ENCODE measurements at regions not wholly inside any gene's neighbourhood (a gene's known extent, or its start where the extent isn't known, plus 50 kb on each side); places are given as distances from the start of the nearest gene placed in this dataset.

DNA sequence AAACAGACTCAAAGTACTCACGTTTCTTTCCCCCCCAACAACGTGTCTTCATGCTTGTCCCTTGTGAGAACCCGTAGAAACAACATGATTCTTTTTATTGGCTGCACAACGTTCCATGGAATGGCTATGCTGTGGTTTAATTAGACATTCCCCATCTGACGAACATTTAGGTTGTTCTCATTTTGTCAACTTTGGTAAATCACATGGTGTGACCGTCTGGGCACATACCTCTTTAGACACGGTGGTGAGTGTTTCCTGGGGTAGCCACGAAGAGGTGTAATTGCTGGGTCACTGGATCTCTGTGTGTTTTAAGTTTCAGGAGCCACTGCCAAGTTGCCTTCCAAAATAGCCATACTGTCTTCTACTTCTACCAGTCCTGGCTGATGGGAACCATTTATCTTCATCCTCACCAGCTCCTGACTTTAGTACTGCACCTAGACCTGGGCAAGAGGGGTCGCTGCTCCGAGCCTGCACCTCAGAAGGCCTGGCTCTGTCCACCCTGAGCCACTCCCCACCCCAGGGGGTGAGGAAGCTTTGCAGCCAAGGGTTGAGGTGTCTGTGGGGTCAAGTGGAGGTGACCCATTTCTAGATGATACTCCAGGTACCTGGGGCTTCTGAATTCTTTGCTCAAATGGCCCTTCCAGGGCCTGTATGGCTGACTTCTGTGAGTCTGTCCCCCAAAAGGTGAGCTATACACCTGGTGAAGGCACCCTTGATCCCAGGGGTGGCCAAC lies 84.7 kb downstream of the IRX5 start:
- Mint-ChIP-seq H3K4me3 (no peak overlapping the region), H3K27ac (no peak overlapping the region), H3K9me3 (peaks cover 7% of the 10 kb centered on the region), H3K27me3 (ENCODE audit: low read depth) (peaks cover 22% of the 10 kb centered on the region), H3K36me3 (no peaks in the 10 kb centered on the region), H3K4me1 (peaks cover 3% of the 10 kb centered on the region)
- TF ChIP-seq, protein P1, sequence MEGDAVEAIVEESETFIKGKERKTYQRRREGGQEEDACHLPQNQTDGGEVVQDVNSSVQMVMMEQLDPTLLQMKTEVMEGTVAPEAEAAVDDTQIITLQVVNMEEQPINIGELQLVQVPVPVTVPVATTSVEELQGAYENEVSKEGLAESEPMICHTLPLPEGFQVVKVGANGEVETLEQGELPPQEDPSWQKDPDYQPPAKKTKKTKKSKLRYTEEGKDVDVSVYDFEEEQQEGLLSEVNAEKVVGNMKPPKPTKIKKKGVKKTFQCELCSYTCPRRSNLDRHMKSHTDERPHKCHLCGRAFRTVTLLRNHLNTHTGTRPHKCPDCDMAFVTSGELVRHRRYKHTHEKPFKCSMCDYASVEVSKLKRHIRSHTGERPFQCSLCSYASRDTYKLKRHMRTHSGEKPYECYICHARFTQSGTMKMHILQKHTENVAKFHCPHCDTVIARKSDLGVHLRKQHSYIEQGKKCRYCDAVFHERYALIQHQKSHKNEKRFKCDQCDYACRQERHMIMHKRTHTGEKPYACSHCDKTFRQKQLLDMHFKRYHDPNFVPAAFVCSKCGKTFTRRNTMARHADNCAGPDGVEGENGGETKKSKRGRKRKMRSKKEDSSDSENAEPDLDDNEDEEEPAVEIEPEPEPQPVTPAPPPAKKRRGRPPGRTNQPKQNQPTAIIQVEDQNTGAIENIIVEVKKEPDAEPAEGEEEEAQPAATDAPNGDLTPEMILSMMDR (IDR thresholded peaks at IDR 0.05; ENCODE audit: unreplicated experiment) = no peak
- no peak for DNase-seq (ENCODE audit: low spot score in 2 of 2, unreplicated experiment in 2 of 2)

DNA sequence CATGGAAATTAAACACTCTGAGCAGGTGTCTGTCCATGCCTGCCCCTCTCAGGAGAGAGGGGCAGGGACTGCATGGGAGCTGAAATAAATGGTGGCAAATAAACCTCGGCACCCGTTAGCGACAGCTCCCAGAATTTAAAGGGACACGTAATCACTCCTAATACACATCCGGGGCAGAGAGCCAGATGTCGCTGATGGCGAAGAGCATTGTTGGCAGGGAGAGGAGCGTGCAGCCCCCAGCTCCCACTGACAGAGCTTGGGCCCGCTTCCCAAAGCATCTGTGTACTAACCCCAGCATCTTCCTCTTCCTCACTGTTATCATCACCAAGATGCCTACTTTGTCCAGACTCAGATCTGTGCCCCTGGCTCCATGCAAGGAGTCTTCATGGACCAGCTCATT lies 85.8 kb downstream of the IRX5 start:
- Mint-ChIP-seq H3K9me3 (peaks cover 18% of the 10 kb centered on the region), H3K36me3 (peaks cover 1% of the 10 kb centered on the region), H3K4me1 (peaks cover 3% of the 10 kb centered on the region), H3K27me3 (ENCODE audit: low read depth) (peaks cover 26% of the 10 kb centered on the region), H3K4me3 (no peak overlapping the region), H3K27ac (no peak overlapping the region)
- no peak for DNase-seq (ENCODE audit: low spot score in 2 of 2, unreplicated experiment in 2 of 2)
- TF ChIP-seq, protein P1 (IDR thresholded peaks at IDR 0.05; ENCODE audit: unreplicated experiment) = no peak

DNA sequence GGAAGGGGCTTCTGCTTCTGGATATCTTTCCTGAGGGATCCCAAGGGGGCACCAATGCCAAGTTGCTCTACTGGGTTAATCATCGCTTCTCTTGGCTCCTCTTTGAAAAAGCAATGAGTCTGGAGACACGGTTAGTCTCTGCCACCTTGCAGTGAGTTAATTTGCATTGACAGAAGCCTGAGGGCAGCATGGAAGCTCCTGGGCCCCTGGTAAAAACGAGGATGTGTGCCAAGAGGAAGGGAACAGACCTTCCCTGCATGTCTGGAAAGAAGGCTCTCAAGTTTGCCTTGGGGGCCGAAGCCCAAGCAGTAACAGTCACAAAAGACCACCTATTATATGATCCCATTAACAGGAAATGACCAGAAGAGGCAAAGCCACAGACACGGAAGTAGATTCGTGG lies 86.7 kb downstream of the IRX5 start:
- H3K27ac Mint-ChIP-seq = no peak overlapping the region
- TF ChIP-seq, protein P1 (IDR thresholded peaks at IDR 0.05; ENCODE audit: unreplicated experiment) = no peak
- H3K4me3 Mint-ChIP-seq = no peak overlapping the region
- peaks cover 3% of the 10 kb centered on the region for H3K4me1 Mint-ChIP-seq
- DNase-seq (ENCODE audit: low spot score in 2 of 2, unreplicated experiment in 2 of 2) = no peak
- peaks cover 1% of the 10 kb centered on the region for H3K36me3 Mint-ChIP-seq
- peaks cover 18% of the 10 kb centered on the region for H3K9me3 Mint-ChIP-seq
- H3K27me3 Mint-ChIP-seq (ENCODE audit: low read depth) = peaks cover 28% of the 10 kb centered on the region

DNA sequence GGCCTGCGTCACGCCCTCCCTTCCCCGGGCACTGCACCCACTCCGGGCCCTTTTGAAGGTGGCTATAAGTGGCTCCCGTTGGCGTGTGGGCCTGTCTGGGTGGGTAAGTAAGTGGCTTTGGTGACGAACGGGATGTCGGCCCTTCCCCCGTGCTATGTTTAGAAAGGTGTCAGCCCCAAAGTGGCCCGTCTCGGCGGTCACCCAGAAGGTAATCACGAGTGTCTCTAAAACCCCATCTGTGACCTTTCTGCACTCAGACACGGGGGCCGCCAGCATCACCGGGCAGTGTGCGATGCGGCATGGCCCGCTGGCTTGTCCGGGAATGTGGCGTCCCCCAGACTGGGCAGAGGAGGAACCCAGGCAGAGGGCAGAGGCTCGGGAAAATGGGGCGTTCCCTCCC lies 88.2 kb downstream of the IRX5 start:
- Mint-ChIP-seq H3K4me3 (no peak overlapping the region), H3K27me3 (ENCODE audit: low read depth) (peaks cover 39% of the 10 kb centered on the region), H3K4me1 (peaks cover 3% of the 10 kb centered on the region), H3K9me3 (peaks cover 23% of the 10 kb centered on the region), H3K36me3 (peaks cover 1% of the 10 kb centered on the region), H3K27ac (no peak overlapping the region)
- no peak for DNase-seq (ENCODE audit: low spot score in 2 of 2, unreplicated experiment in 2 of 2)
- TF ChIP-seq, protein P1 (IDR thresholded peaks at IDR 0.05; ENCODE audit: unreplicated experiment) = no peak

DNA sequence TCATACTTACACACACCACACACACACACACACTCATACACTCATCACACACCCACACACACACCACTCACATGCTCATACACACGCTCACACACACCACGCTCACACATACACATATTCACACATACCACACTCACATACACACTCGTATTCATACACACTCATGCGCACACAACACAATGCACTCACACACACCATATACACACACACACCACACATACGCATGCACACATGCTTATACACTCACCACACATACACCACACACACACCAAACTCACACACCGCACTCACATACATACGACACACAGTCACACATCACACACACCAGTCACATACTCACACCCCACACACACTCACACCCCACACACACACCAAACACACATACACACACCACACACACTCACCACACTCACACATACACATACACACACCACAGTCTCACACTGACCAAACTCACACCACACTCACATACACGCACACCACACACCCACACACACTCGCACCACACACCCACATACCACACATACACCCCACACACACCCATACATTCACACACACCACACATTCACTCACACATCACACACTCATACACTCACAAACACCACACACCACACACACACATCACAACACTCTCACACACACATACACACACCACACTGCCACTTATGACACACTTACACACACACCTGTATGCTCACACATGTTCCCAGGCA lies 88.9 kb downstream of the IRX5 start:
- TF ChIP-seq, protein P1 (IDR thresholded peaks at IDR 0.05; ENCODE audit: unreplicated experiment) = no peak
- H3K9me3 Mint-ChIP-seq = peaks cover 25% of the 10 kb centered on the region
- peaks cover 41% of the 10 kb centered on the region for H3K27me3 Mint-ChIP-seq (ENCODE audit: low read depth)
- H3K4me3 Mint-ChIP-seq = no peak overlapping the region
- H3K36me3 Mint-ChIP-seq = peaks cover 1% of the 10 kb centered on the region
- DNase-seq (ENCODE audit: low spot score in 2 of 2, unreplicated experiment in 2 of 2) = no peak
- peaks cover 3% of the 10 kb centered on the region for H3K4me1 Mint-ChIP-seq
- no peak overlapping the region for H3K27ac Mint-ChIP-seq
